Thoracic aorta (tissue), 2 donors: ENCODE measurements at regions not wholly inside any gene's neighbourhood (a gene's known extent, or its start where the extent isn't known, plus 50 kb on each side); places are given as distances from the start of the nearest gene placed in this dataset.

Source experiments
- ATAC-seq: fragments of 150-250 bp; one replicate; pipeline ENCODE4 v1.8.0; 2017; ENCODE audit warnings: low read depth; ENCODE audit not compliant: insufficient number of reproducible peaks, low FRiP score
- DNase-seq: peaks from one replicate; pipeline ENCODE4 v3.0.0-alpha.2; 2020; ENCODE audit warnings: low spot score
- H3K27ac ChIP-seq, 2 donors: fragments of 200-600 bp; sonication (generic); 1 replicate in 1 of 2; 2 replicates in 1 of 2; pipeline ENCODE4 v1.5.1; 2016; ENCODE audit warnings: mild to moderate bottlenecking in 2 of 2, moderate library complexity in 2 of 2
- H3K27me3 ChIP-seq: fragments of 200-600 bp; sonication (generic); replicated peaks from 2 replicates; pipeline ENCODE4 v1.6.0; 2016; ENCODE audit warnings: mild to moderate bottlenecking; ENCODE audit not compliant: insufficient read depth
- H3K36me3 ChIP-seq: fragments of 200-600 bp; sonication (generic); one replicate; pipeline ENCODE4 v1.5.1; 2016
- H3K4me1 ChIP-seq, 2 donors: fragments of 200-600 bp; sonication (generic); 1 replicate in 1 of 2; 2 replicates in 1 of 2; pipeline versions ENCODE4 v1.5.1 to v1.6.0; 2016; ENCODE audit warnings: low read depth in 2 of 2, mild to moderate bottlenecking in 1 of 2; ENCODE audit not compliant: control insufficient read depth in 1 of 2
- H3K4me3 ChIP-seq: fragments of 200-600 bp; sonication (generic); 2 replicates; pipeline ENCODE4 v1.5.1; 2016; ENCODE audit warnings: mild to moderate bottlenecking
- H3K9me3 ChIP-seq: fragments of 200-600 bp; sonication (generic); 2 replicates; pipeline ENCODE4 v1.5.1; 2016
- CTCF ChIP-seq: fragments of 200-600 bp; sonication (generic); IDR thresholded peaks from one replicate; pipeline ENCODE4 v1.5.1; 2019; ENCODE audit warnings: antibody characterized with exemption

- no peak overlapping the region for H3K4me3 ChIP-seq
- H3K9me3 ChIP-seq, result no peaks in the 10 kb centered on the region
- ATAC-seq (no peak), DNase-seq (no peak)
- H3K4me1 ChIP-seq, result no peaks in the 10 kb centered on the region
- no peaks in the 10 kb centered on the region for H3K27me3 ChIP-seq
- no peaks in the 10 kb centered on the region for H3K36me3 ChIP-seq
- no peak overlapping the region for H3K27ac ChIP-seq
- TF ChIP-seq CTCF, result no peak
Measured at GRCh38 chr6:23245572-23245971, 676.2 kb downstream of the HDGFL1 start.

GRCh38 chr6:23246896-23247295 is 677.5 kb downstream of the HDGFL1 start:
- TF ChIP-seq CTCF, result no peak
- Histone ChIP-seq H3K36me3 (no peaks in the 10 kb centered on the region), H3K9me3 (no peaks in the 10 kb centered on the region), H3K27me3 (no peaks in the 10 kb centered on the region), H3K27ac (no peak overlapping the region), H3K4me1 (no peaks in the 10 kb centered on the region), H3K4me3 (no peak overlapping the region)
- no peak for DNase-seq
- ATAC-seq, result no peak

DNA sequence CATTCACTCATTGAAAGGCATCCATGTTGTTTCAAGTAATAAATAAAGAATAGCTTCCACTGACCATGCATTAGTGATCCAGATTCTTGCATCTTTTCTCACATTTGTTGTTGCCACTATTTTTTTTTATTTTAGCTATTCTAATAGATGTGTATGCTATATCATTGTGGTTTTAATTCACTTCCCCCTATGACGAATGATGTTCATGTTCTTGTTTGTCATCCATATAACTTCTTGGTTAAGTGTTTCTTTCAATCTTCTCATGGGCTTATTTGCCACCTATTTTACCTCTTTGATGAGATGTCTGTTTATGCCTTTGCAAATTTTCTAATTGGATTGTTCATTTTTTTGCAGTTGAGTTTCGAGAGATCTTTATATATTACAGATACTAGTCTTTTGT is 681.2 kb downstream of the HDGFL1 start:
- TF ChIP-seq CTCF, result no peak
- H3K36me3 ChIP-seq, result no peaks in the 10 kb centered on the region
- DNase-seq (no peak), ATAC-seq (no peak)
- H3K4me3 ChIP-seq, result no peak overlapping the region
- H3K27ac ChIP-seq, result no peak overlapping the region
- H3K27me3 ChIP-seq, result no peaks in the 10 kb centered on the region
- H3K4me1 ChIP-seq, result no peaks in the 10 kb centered on the region
- no peaks in the 10 kb centered on the region for H3K9me3 ChIP-seq

DNA sequence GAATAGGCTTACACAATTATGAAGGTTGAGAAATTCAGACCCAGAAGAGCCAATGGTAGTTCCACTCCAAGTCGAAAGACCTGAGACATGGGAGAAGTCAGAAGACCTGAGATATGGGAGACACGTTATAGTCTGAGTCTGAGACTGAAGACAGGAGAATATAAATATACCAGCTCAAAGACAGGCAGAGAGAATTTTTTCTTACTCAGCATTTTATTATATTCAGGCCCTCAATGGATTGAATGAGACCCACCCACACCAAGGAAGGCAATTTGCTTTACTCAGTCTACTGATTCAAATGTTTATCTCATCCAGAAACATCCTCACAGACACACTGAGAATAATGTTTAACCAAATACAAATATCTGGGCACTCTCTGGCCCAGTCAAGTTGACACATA is 693.5 kb downstream of the HDGFL1 start:
- Histone ChIP-seq H3K4me3 (no peak overlapping the region), H3K27me3 (no peaks in the 10 kb centered on the region), H3K36me3 (no peaks in the 10 kb centered on the region), H3K9me3 (peaks cover 9% of the 10 kb centered on the region), H3K27ac (no peak overlapping the region), H3K4me1 (no peaks in the 10 kb centered on the region)
- DNase-seq (no peak), ATAC-seq (no peak)
- TF ChIP-seq CTCF, result no peak

- no peaks in the 10 kb centered on the region for H3K36me3 ChIP-seq
- no peak for DNase-seq
- no peak for ATAC-seq
Measured at GRCh38 chr6:23265270-23265669, 695.9 kb downstream of the HDGFL1 start.

More at GRCh38 chr6:23265270-23265669, 695.9 kb downstream of the HDGFL1 start:
- no peak overlapping the region for H3K4me3 ChIP-seq
- no peaks in the 10 kb centered on the region for H3K27me3 ChIP-seq
- peaks cover 4% of the 10 kb centered on the region for H3K9me3 ChIP-seq
- H3K4me1 ChIP-seq, result no peaks in the 10 kb centered on the region
- no peak for TF ChIP-seq CTCF
- H3K27ac ChIP-seq, result no peak overlapping the region
